Sigmoid colon (tissue), 6 donors: ENCODE measurements at regions not wholly inside any gene's neighbourhood (a gene's known extent, or its start where the extent isn't known, plus 50 kb on each side); places are given as distances from the start of the nearest gene placed in this dataset.
"Not testable (repeated sequence)": the region's sequence is repeated elsewhere in the genome, so short reads cannot be mapped to it uniquely, and the experiment has no call there.

Experiments used
- DNase-seq: peaks from one replicate; pipeline ENCODE4 v3.0.0-alpha.2; 2019
- H3K27ac ChIP-seq, 4 donors: fragments of 200-600 bp; sonication (generic); one replicate each; pipeline ENCODE4 v1.5.1; 2016 to 2019; ENCODE audit warnings: mild to moderate bottlenecking in 1 of 4
- H3K27me3 ChIP-seq, 3 donors: fragments of 200-600 bp; sonication (generic); one replicate each; pipeline ENCODE4 v1.5.1; 2019; ENCODE audit warnings: mild to moderate bottlenecking in 1 of 3
- H3K36me3 ChIP-seq, 4 donors: fragments of 200-600 bp; sonication (generic); one replicate each; pipeline ENCODE4 v1.5.1; 2016 to 2019
- H3K4me1 ChIP-seq, 4 donors: fragments of 200-600 bp; sonication (generic); one replicate each; pipeline ENCODE4 v1.5.1; 2017 to 2019
- H3K4me3 ChIP-seq, 4 donors: fragments of 200-600 bp; sonication (generic); one replicate each; pipeline ENCODE4 v1.5.1; 2017 to 2019; ENCODE audit warnings: mild to moderate bottlenecking in 2 of 4, moderate library complexity in 1 of 4
- H3K9me3 ChIP-seq, 4 donors: fragments of 200-600 bp in 3 of 4; sonication (generic) in 3 of 4; one replicate each; pipeline versions ENCODE4 v1.5.1 to v1.6.1; 2013 to 2019
- EP300 ChIP-seq, 4 donors: sonication (generic); formaldehyde crosslinking; IDR thresholded peaks; one replicate each; pipeline ENCODE4 v1.6.1; 2017; ENCODE audit warnings: antibody characterized with exemption in 4 of 4
- POLR2A ChIP-seq, 2 donors: fragments of 450-650 bp; IDR thresholded peaks; one replicate each; pipeline ENCODE4 v1.6.1; 2016; ENCODE audit warnings: antibody characterized with exemption in 2 of 2, mild to moderate bottlenecking in 2 of 2, moderate library complexity in 2 of 2
- POLR2AphosphoS5 ChIP-seq, 4 donors: sonication (generic); formaldehyde crosslinking; IDR thresholded peaks; one replicate each; pipeline ENCODE4 v1.6.1; 2017; ENCODE audit warnings: antibody characterized with exemption in 4 of 4
- WGBS, 2 donors: extraction: QIAGEN DNeasy Blood & Tissue Kit; methylation state at CpG; one replicate each; pipeline ENCODE4 v1.1.7; 2013; 5-methylcytosine and 5-hydroxymethylcytosine counted together
- intact Hi-C: fragments of 100-400 bp; cut with DNase I; formaldehyde crosslinking; loops from one replicate; pipeline ENCODE4 v1.15.1; 2023
- TF ChIP-seq, protein P1 (sequence below), 4 experiments: fragments of 450-650 bp in 3 of 4; fragments of 200-600 bp in 1 of 4; IDR thresholded peaks; one replicate each; pipeline ENCODE4 v1.5.1; 2016 to 2019; ENCODE audit warnings: antibody characterized with exemption in 4 of 4, mild to moderate bottlenecking in 3 of 4, moderate library complexity in 2 of 4
- donor health status: healthy with polysubstance abuse.
- donor health status: healthy.

GRCh38 chr3:86837871-86838270 is 153.1 kb downstream of the VGLL3 start:
- no peaks in the 10 kb centered on the region for H3K36me3 ChIP-seq
- H3K9me3 ChIP-seq: no peaks in the 10 kb centered on the region
- H3K4me3 ChIP-seq: no peak overlapping the region
- no peak overlapping the region for H3K27ac ChIP-seq
- no peaks in the 10 kb centered on the region for H3K4me1 ChIP-seq
- DNase-seq: no peak
- intact Hi-C loops: no loop called here
- WGBS, 2 donors: 90 to 97% methylated on average over 1 of the region's 1 CpG
- no peak for TF ChIP-seq EP300 (IDR thresholded peaks at IDR 0.05)
- TF ChIP-seq POLR2A (IDR thresholded peaks at IDR 0.05): no peak
- TF ChIP-seq, protein P1, sequence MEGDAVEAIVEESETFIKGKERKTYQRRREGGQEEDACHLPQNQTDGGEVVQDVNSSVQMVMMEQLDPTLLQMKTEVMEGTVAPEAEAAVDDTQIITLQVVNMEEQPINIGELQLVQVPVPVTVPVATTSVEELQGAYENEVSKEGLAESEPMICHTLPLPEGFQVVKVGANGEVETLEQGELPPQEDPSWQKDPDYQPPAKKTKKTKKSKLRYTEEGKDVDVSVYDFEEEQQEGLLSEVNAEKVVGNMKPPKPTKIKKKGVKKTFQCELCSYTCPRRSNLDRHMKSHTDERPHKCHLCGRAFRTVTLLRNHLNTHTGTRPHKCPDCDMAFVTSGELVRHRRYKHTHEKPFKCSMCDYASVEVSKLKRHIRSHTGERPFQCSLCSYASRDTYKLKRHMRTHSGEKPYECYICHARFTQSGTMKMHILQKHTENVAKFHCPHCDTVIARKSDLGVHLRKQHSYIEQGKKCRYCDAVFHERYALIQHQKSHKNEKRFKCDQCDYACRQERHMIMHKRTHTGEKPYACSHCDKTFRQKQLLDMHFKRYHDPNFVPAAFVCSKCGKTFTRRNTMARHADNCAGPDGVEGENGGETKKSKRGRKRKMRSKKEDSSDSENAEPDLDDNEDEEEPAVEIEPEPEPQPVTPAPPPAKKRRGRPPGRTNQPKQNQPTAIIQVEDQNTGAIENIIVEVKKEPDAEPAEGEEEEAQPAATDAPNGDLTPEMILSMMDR (IDR thresholded peaks at IDR 0.05): no peak
- TF ChIP-seq POLR2AphosphoS5 (IDR thresholded peaks at IDR 0.05): no peak
- H3K27me3 ChIP-seq: no peaks in the 10 kb centered on the region

DNA sequence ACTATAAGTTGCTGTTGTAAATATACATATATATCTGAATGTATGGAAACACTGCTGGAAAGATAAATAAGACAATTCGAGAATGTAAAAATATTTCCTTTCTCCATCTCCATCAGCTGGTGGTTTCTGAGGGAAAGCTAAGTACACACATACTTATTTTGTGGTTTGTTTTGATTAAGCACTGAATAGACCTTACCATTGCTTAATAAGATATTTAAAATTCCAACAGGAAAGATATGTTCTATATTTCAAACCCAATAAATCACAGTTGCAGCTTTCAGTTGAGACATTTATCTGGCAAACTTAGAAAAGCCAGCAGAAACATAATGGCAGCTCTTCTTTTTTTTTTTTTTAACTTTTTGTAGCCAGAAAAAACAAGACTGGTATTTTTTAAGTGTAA is 160.4 kb downstream of the VGLL3 start:
- TF ChIP-seq POLR2AphosphoS5 (IDR thresholded peaks at IDR 0.05): no peak
- no peak for TF ChIP-seq POLR2A (IDR thresholded peaks at IDR 0.05)
- TF ChIP-seq EP300 (IDR thresholded peaks at IDR 0.05): no peak
- TF ChIP-seq, protein P1 (IDR thresholded peaks at IDR 0.05): no peak
- Histone ChIP-seq H3K4me3 (no peak overlapping the region), H3K27me3 (no peaks in the 10 kb centered on the region), H3K36me3 (no peaks in the 10 kb centered on the region), H3K27ac (no peak overlapping the region), H3K4me1 (no peaks in the 10 kb centered on the region), H3K9me3 (no peaks in the 10 kb centered on the region)
- 39 to 58% methylated on average over 1 of the region's 1 CpG for WGBS, 2 donors
- no peak for DNase-seq
- intact Hi-C loops: no loop called here

- Histone ChIP-seq H3K4me1 (no peaks in the 10 kb centered on the region), H3K27ac (no peak overlapping the region), H3K4me3 (no peak overlapping the region), H3K36me3 (no peaks in the 10 kb centered on the region), H3K9me3 (no peaks in the 10 kb centered on the region), H3K27me3 (no peaks in the 10 kb centered on the region)
- WGBS, 2 donors: 61 to 84% methylated on average over 3 of the region's 3 CpGs
- intact Hi-C loops: no loop called here
- no peak for DNase-seq
- TF ChIP-seq, protein P1 (IDR thresholded peaks at IDR 0.05): no peak
- TF ChIP-seq POLR2A (IDR thresholded peaks at IDR 0.05) (no peak), EP300 (IDR thresholded peaks at IDR 0.05) (no peak), POLR2AphosphoS5 (IDR thresholded peaks at IDR 0.05) (no peak)
Measured at GRCh38 chr3:86828751-86829150, 162.2 kb downstream of the VGLL3 start.

DNA sequence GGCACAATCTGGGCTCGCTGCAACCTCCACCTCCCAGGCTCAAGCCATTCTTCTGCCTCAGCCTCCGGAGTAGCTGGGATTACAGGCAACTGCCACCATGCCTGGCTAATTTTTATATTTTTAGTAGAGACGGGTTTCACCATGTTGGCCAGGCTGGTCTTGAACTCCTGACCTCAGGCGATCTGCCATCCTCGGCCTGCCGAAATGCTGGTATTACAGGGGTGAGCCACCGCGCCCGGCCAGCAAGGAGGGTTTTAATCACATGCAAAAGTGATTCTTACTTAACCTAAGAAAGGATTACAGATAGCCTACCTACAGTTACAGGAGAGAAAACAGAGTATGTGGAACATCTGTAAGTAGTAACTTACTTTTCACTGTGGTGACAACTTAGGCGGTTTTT is 163.4 kb downstream of the VGLL3 start:
- 91 to 93% methylated on average over 10 of the region's 10 CpGs for WGBS, 2 donors
- intact Hi-C loops, H3K4me3 ChIP-seq, H3K27ac ChIP-seq, H3K36me3 ChIP-seq, H3K27me3 ChIP-seq, DNase-seq, H3K4me1 ChIP-seq, H3K9me3 ChIP-seq: not testable (repeated sequence)

DNA sequence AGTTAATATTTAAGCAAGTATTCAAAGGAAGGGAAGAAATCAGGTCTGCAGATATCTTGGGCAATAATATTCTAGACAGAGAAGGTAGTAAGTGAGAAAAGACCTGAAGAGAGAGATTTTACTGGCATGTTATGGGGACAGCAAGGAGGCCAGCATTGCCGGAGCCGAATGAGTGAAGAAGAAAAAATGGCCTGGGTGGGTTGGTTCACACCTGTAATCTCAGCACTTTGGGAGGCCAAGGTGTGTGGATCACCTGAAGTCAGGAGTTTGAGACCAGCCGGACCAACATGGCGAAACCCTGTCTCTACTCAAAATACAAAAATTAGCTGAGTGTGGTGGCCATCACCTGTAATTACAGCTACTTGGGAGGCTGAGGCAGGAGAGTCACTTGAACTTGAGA is 164.7 kb downstream of the VGLL3 start:
- H3K4me1 ChIP-seq: no peaks in the 10 kb centered on the region
- intact Hi-C loops: no loop called here
- TF ChIP-seq, protein P1 (IDR thresholded peaks at IDR 0.05): no peak
- TF ChIP-seq POLR2A (IDR thresholded peaks at IDR 0.05) (no peak), POLR2AphosphoS5 (IDR thresholded peaks at IDR 0.05) (no peak), EP300 (IDR thresholded peaks at IDR 0.05) (no peak)
- no peak overlapping the region for H3K4me3 ChIP-seq
- 93 to 96% methylated on average over 4 of the region's 4 CpGs for WGBS, 2 donors
- H3K9me3 ChIP-seq: no peaks in the 10 kb centered on the region
- no peaks in the 10 kb centered on the region for H3K27me3 ChIP-seq
- DNase-seq: no peak
- no peak overlapping the region for H3K27ac ChIP-seq
- H3K36me3 ChIP-seq: no peaks in the 10 kb centered on the region
